Stomach (tissue), 4 donors: ENCODE measurements at regions not wholly inside any gene's neighbourhood (a gene's known extent, or its start where the extent isn't known, plus 50 kb on each side); places are given as distances from the start of the nearest gene placed in this dataset.

Source experiments
- CTCF ChIP-seq, 7 experiments: fragments of 450-650 bp in 4 of 7; fragments of 200-600 bp in 3 of 7; sonication (generic) in 3 of 7; IDR thresholded peaks; one replicate each; pipeline ENCODE4 v1.5.1; 2016 to 2019; ENCODE audit warnings: antibody characterized with exemption in 7 of 7, control low read depth in 2 of 7, mild to moderate bottlenecking in 1 of 7
- EP300 ChIP-seq: sonication (generic); formaldehyde crosslinking; IDR thresholded peaks from one replicate; pipeline ENCODE4 v1.6.1; 2017; ENCODE audit warnings: antibody characterized with exemption
- POLR2A ChIP-seq, 4 donors: fragments of 450-650 bp; IDR thresholded peaks; one replicate each; pipeline ENCODE4 v1.6.1; 2016; ENCODE audit warnings: antibody characterized with exemption in 4 of 4, control low read depth in 2 of 4, mild to moderate bottlenecking in 1 of 4, moderate library complexity in 1 of 4
- POLR2AphosphoS5 ChIP-seq, 3 donors: sonication (generic); formaldehyde crosslinking; IDR thresholded peaks; one replicate each; pipeline ENCODE4 v1.6.1; 2016; ENCODE audit warnings: antibody characterized with exemption in 3 of 3

- TF ChIP-seq CTCF (IDR thresholded peaks at IDR 0.05) (no peak), POLR2A (IDR thresholded peaks at IDR 0.05) (no peak), POLR2AphosphoS5 (IDR thresholded peaks at IDR 0.05) (no peak), EP300 (no peak)
Observed at GRCh38 chr7:80313067-80313626, 178.5 kb downstream of the GNAI1 start.
